Cerebellar cortex (tissue), 1 donor: ENCODE measurements at regions not wholly inside any gene's neighbourhood (a gene's known extent, or its start where the extent isn't known, plus 50 kb on each side); places are given as distances from the start of the nearest gene placed in this dataset.
A peak's percentile ranks its signal among the peaks of the same experiment; 100 is the strongest.
"Not testable (repeated sequence)": the region's sequence is repeated elsewhere in the genome, so short reads cannot be mapped to it uniquely, and the experiment has no call there.

Experiments
- DNase-seq: peaks from one replicate; pipeline ENCODE4 v3.0.0-alpha.2; 2015; ENCODE audit warnings: low spot score

- DNase-seq = no peak
These were observed 112.0 kb upstream of the OR5AK2 start for GRCh38 chr11:56876621-56877275.

GRCh38 chr11:56855217-56855616 lies 106.7 kb upstream of the OR9G4 start:
- DNase-seq = no peak

GRCh38 chr11:56852131-56852530 lies 103.6 kb upstream of the OR9G4 start:
- DNase-seq = no peak

- no peak for DNase-seq
These were observed 101.4 kb upstream of the OR9G4 start for GRCh38 chr11:56849852-56850251.

- DNase-seq = no peak
These were observed 100.8 kb upstream of the OR9G4 start for GRCh38 chr11:56849250-56849649.

- DNase-seq = no peak
These were observed 99.8 kb upstream of the OR9G4 start for GRCh38 chr11:56848141-56848809.

- no peak for DNase-seq
These were observed 98.4 kb upstream of the OR9G4 start for GRCh38 chr11:56846631-56847576.

GRCh38 chr11:56845121-56845732 lies 96.7 kb upstream of the OR9G4 start:
- no peak for DNase-seq

- no peak for DNase-seq
These were observed 95.3 kb upstream of the OR9G4 start for GRCh38 chr11:56843816-56844215.

- DNase-seq = no peak
These were observed 94.6 kb upstream of the OR9G4 start for GRCh38 chr11:56842814-56843794.

GRCh38 chr11:56841210-56841810 lies 92.8 kb upstream of the OR9G4 start:
- peak; percentile 35 for DNase-seq

- not testable (repeated sequence) for DNase-seq
These were observed 78.9 kb upstream of the OR9G4 start for GRCh38 chr11:56827357-56827756.

GRCh38 chr11:56819916-56820315 lies 71.4 kb upstream of the OR9G4 start:
- no peak for DNase-seq

GRCh38 chr11:56817661-56818060 lies 69.2 kb upstream of the OR9G4 start:
- DNase-seq = no peak

GRCh38 chr11:56816259-56816658 lies 67.8 kb upstream of the OR9G4 start:
- DNase-seq = no peak

GRCh38 chr11:56808326-56808725 lies 59.8 kb upstream of the OR9G4 start:
- no peak for DNase-seq

- no peak for DNase-seq
These were observed 51.3 kb upstream of the OR9G4 start for GRCh38 chr11:56799691-56800210.
